ENCODE measurements at regions not wholly inside any gene's neighbourhood (a gene's known extent, or its start where the extent isn't known, plus 50 kb on each side); places are given as distances from the start of the nearest gene placed in this dataset.
A peak's percentile ranks its signal among the peaks of the same experiment; 100 is the strongest.

- Histone ChIP-seq H3K4me3 (ENCODE audit: low read depth in 1 of 2, low read length in 2 of 2) (no peak overlapping the region), H3K36me3 (ENCODE audit: control insufficient read depth in 1 of 2, insufficient read depth in 2 of 2, low read length in 2 of 2) (no peaks in the 10 kb centered on the region), H3K27me3 (ENCODE audit: low read depth, low read length) (no peaks in the 10 kb centered on the region), H3K27ac (ENCODE audit: low read length) (peak overlapping the region; percentile 76), H3K4me1 (ENCODE audit: control insufficient read depth in 1 of 2, insufficient read depth in 2 of 2, low read length in 2 of 2) (peaks cover 0 to 37% of the 10 kb centered on the region in 2 donors), H3K9me3 (ENCODE audit: control insufficient read depth in 1 of 2, low read length in 2 of 2) (no peaks in the 10 kb centered on the region)
Observed at GRCh38 chr15:62883938-62884479, 158.5 kb upstream of the TPM1 start.

GRCh38 chr15:62886431-62887071, 156.0 kb upstream of the TPM1 start:
- peak overlapping the region in 1 of 2 donors; percentile 4 for H3K4me3 ChIP-seq (ENCODE audit: low read depth in 1 of 2, low read length in 2 of 2)
- H3K9me3 ChIP-seq (ENCODE audit: control insufficient read depth in 1 of 2, low read length in 2 of 2): no peaks in the 10 kb centered on the region
- peaks cover 0 to 34% of the 10 kb centered on the region in 2 donors for H3K4me1 ChIP-seq (ENCODE audit: control insufficient read depth in 1 of 2, insufficient read depth in 2 of 2, low read length in 2 of 2)
- peak overlapping the region; percentile 4 for H3K27ac ChIP-seq (ENCODE audit: low read length)
- no peaks in the 10 kb centered on the region for H3K36me3 ChIP-seq (ENCODE audit: control insufficient read depth in 1 of 2, insufficient read depth in 2 of 2, low read length in 2 of 2)
- no peaks in the 10 kb centered on the region for H3K27me3 ChIP-seq (ENCODE audit: low read depth, low read length)

- Histone ChIP-seq H3K36me3 (ENCODE audit: control insufficient read depth in 1 of 2, insufficient read depth in 2 of 2, low read length in 2 of 2) (no peaks in the 10 kb centered on the region), H3K9me3 (ENCODE audit: control insufficient read depth in 1 of 2, low read length in 2 of 2) (no peaks in the 10 kb centered on the region), H3K4me3 (ENCODE audit: low read depth in 1 of 2, low read length in 2 of 2) (peak overlapping the region; percentile 0 to 4), H3K4me1 (ENCODE audit: control insufficient read depth in 1 of 2, insufficient read depth in 2 of 2, low read length in 2 of 2) (peaks cover 0 to 34% of the 10 kb centered on the region in 2 donors), H3K27me3 (ENCODE audit: low read depth, low read length) (no peaks in the 10 kb centered on the region), H3K27ac (ENCODE audit: low read length) (peak overlapping the region; percentile 56)
Observed at GRCh38 chr15:62887113-62887570, 155.4 kb upstream of the TPM1 start.

- Histone ChIP-seq H3K9me3 (ENCODE audit: control insufficient read depth in 1 of 2, low read length in 2 of 2) (no peaks in the 10 kb centered on the region), H3K4me3 (ENCODE audit: low read depth in 1 of 2, low read length in 2 of 2) (no peak overlapping the region), H3K27ac (ENCODE audit: low read length) (no peak overlapping the region), H3K36me3 (ENCODE audit: control insufficient read depth in 1 of 2, insufficient read depth in 2 of 2, low read length in 2 of 2) (no peaks in the 10 kb centered on the region), H3K27me3 (ENCODE audit: low read depth, low read length) (no peaks in the 10 kb centered on the region), H3K4me1 (ENCODE audit: control insufficient read depth in 1 of 2, insufficient read depth in 2 of 2, low read length in 2 of 2) (peaks cover 0 to 34% of the 10 kb centered on the region in 2 donors)
Observed at GRCh38 chr15:62888623-62889022, 153.9 kb upstream of the TPM1 start.

GRCh38 chr15:62889141-62889661, 153.3 kb upstream of the TPM1 start:
- Histone ChIP-seq H3K4me3 (ENCODE audit: low read depth in 1 of 2, low read length in 2 of 2) (no peak overlapping the region), H3K27ac (ENCODE audit: low read length) (no peak overlapping the region), H3K27me3 (ENCODE audit: low read depth, low read length) (no peaks in the 10 kb centered on the region), H3K36me3 (ENCODE audit: control insufficient read depth in 1 of 2, insufficient read depth in 2 of 2, low read length in 2 of 2) (no peaks in the 10 kb centered on the region), H3K9me3 (ENCODE audit: control insufficient read depth in 1 of 2, low read length in 2 of 2) (no peaks in the 10 kb centered on the region), H3K4me1 (ENCODE audit: control insufficient read depth in 1 of 2, insufficient read depth in 2 of 2, low read length in 2 of 2) (peaks cover 0 to 34% of the 10 kb centered on the region in 2 donors)

- no peaks in the 10 kb centered on the region for H3K9me3 ChIP-seq (ENCODE audit: control insufficient read depth in 1 of 2, low read length in 2 of 2)
- H3K4me1 ChIP-seq (ENCODE audit: control insufficient read depth in 1 of 2, insufficient read depth in 2 of 2, low read length in 2 of 2): peaks cover 0 to 34% of the 10 kb centered on the region in 2 donors
- peak overlapping the region; percentile 12 for H3K27ac ChIP-seq (ENCODE audit: low read length)
- no peaks in the 10 kb centered on the region for H3K36me3 ChIP-seq (ENCODE audit: control insufficient read depth in 1 of 2, insufficient read depth in 2 of 2, low read length in 2 of 2)
- no peaks in the 10 kb centered on the region for H3K27me3 ChIP-seq (ENCODE audit: low read depth, low read length)
- no peak overlapping the region for H3K4me3 ChIP-seq (ENCODE audit: low read depth in 1 of 2, low read length in 2 of 2)
Observed at GRCh38 chr15:62889734-62890505, 152.6 kb upstream of the TPM1 start.

GRCh38 chr15:62894322-62895085, 148.0 kb upstream of the TPM1 start:
- Histone ChIP-seq H3K4me1 (ENCODE audit: control insufficient read depth in 1 of 2, insufficient read depth in 2 of 2, low read length in 2 of 2) (peaks cover 18 to 27% of the 10 kb centered on the region in 2 donors), H3K27ac (ENCODE audit: low read length) (no peak overlapping the region), H3K36me3 (ENCODE audit: control insufficient read depth in 1 of 2, insufficient read depth in 2 of 2, low read length in 2 of 2) (peaks cover 0 to 7% of the 10 kb centered on the region in 2 donors), H3K27me3 (ENCODE audit: low read depth, low read length) (no peaks in the 10 kb centered on the region), H3K4me3 (ENCODE audit: low read depth in 1 of 2, low read length in 2 of 2) (no peak overlapping the region), H3K9me3 (ENCODE audit: control insufficient read depth in 1 of 2, low read length in 2 of 2) (no peaks in the 10 kb centered on the region)

GRCh38 chr15:62895139-62895866, 147.2 kb upstream of the TPM1 start:
- no peak overlapping the region for H3K4me3 ChIP-seq (ENCODE audit: low read depth in 1 of 2, low read length in 2 of 2)
- H3K4me1 ChIP-seq (ENCODE audit: control insufficient read depth in 1 of 2, insufficient read depth in 2 of 2, low read length in 2 of 2): peaks cover 18 to 20% of the 10 kb centered on the region in 2 donors
- H3K9me3 ChIP-seq (ENCODE audit: control insufficient read depth in 1 of 2, low read length in 2 of 2): no peaks in the 10 kb centered on the region
- H3K27ac ChIP-seq (ENCODE audit: low read length): peak overlapping the region; percentile 87
- peaks cover 0 to 7% of the 10 kb centered on the region in 2 donors for H3K36me3 ChIP-seq (ENCODE audit: control insufficient read depth in 1 of 2, insufficient read depth in 2 of 2, low read length in 2 of 2)
- H3K27me3 ChIP-seq (ENCODE audit: low read depth, low read length): no peaks in the 10 kb centered on the region

GRCh38 chr15:62895905-62896316, 146.6 kb upstream of the TPM1 start:
- no peaks in the 10 kb centered on the region for H3K9me3 ChIP-seq (ENCODE audit: control insufficient read depth in 1 of 2, low read length in 2 of 2)
- peaks cover 18 to 19% of the 10 kb centered on the region in 2 donors for H3K4me1 ChIP-seq (ENCODE audit: control insufficient read depth in 1 of 2, insufficient read depth in 2 of 2, low read length in 2 of 2)
- no peaks in the 10 kb centered on the region for H3K27me3 ChIP-seq (ENCODE audit: low read depth, low read length)
- H3K27ac ChIP-seq (ENCODE audit: low read length): peak overlapping the region; percentile 87
- H3K36me3 ChIP-seq (ENCODE audit: control insufficient read depth in 1 of 2, insufficient read depth in 2 of 2, low read length in 2 of 2): peaks cover 0 to 7% of the 10 kb centered on the region in 2 donors
- peak overlapping the region in 1 of 2 donors; percentile 19 for H3K4me3 ChIP-seq (ENCODE audit: low read depth in 1 of 2, low read length in 2 of 2)

GRCh38 chr15:62896380-62896866, 146.1 kb upstream of the TPM1 start:
- H3K27me3 ChIP-seq (ENCODE audit: low read depth, low read length): no peaks in the 10 kb centered on the region
- H3K4me3 ChIP-seq (ENCODE audit: low read depth in 1 of 2, low read length in 2 of 2): peak overlapping the region in 1 of 2 donors; percentile 19
- H3K36me3 ChIP-seq (ENCODE audit: control insufficient read depth in 1 of 2, insufficient read depth in 2 of 2, low read length in 2 of 2): peaks cover 0 to 7% of the 10 kb centered on the region in 2 donors
- peaks cover 18 to 21% of the 10 kb centered on the region in 2 donors for H3K4me1 ChIP-seq (ENCODE audit: control insufficient read depth in 1 of 2, insufficient read depth in 2 of 2, low read length in 2 of 2)
- no peaks in the 10 kb centered on the region for H3K9me3 ChIP-seq (ENCODE audit: control insufficient read depth in 1 of 2, low read length in 2 of 2)
- peak overlapping the region; percentile 87 for H3K27ac ChIP-seq (ENCODE audit: low read length)

Data from muscle layer of duodenum (tissue), 2 donors.